ENCODE measurements at regions not wholly inside any gene's neighbourhood (a gene's known extent, or its start where the extent isn't known, plus 50 kb on each side); places are given as distances from the start of the nearest gene placed in this dataset.

GRCh38 chr6:1536526-1537429, 72.9 kb upstream of the FOXC1 start:
- TF ChIP-seq POLR2AphosphoS5 (IDR thresholded peaks at IDR 0.05) (no peak), CTCF (IDR thresholded peaks at IDR 0.05) (no peak), POLR2A (IDR thresholded peaks at IDR 0.05) (no peak)
- Histone ChIP-seq H3K27me3 (replicated peaks; ENCODE audit: insufficient read depth) (no peaks in the 10 kb centered on the region), H3K36me3 (no peaks in the 10 kb centered on the region), H3K4me1 (replicated peaks) (no peaks in the 10 kb centered on the region), H3K9me3 (no peaks in the 10 kb centered on the region), H3K27ac (no peak overlapping the region), H3K4me3 (no peak overlapping the region)
- DNase-seq (ENCODE audit: low spot score) = no peak
- intact Hi-C loops (cut with DNase I) = no loop called here
- 65% methylated on average over 21 of the region's 21 CpGs for WGBS

- no peak for DNase-seq (ENCODE audit: low spot score)
- Histone ChIP-seq H3K4me3 (no peak overlapping the region), H3K36me3 (no peaks in the 10 kb centered on the region), H3K4me1 (replicated peaks) (no peaks in the 10 kb centered on the region), H3K27me3 (replicated peaks; ENCODE audit: insufficient read depth) (no peaks in the 10 kb centered on the region), H3K27ac (no peak overlapping the region), H3K9me3 (no peaks in the 10 kb centered on the region)
- WGBS = 94% methylated on average over 5 of the region's 5 CpGs
- TF ChIP-seq CTCF (IDR thresholded peaks at IDR 0.05) (no peak), POLR2A (IDR thresholded peaks at IDR 0.05) (no peak)
- intact Hi-C loops (cut with DNase I) = no loop called here
Measured at GRCh38 chr6:1538369-1538768, 71.3 kb upstream of the FOXC1 start.

- no peak for DNase-seq (ENCODE audit: low spot score)
- Histone ChIP-seq H3K27me3 (replicated peaks; ENCODE audit: insufficient read depth) (no peaks in the 10 kb centered on the region), H3K4me3 (no peak overlapping the region), H3K27ac (no peak overlapping the region), H3K9me3 (no peaks in the 10 kb centered on the region), H3K4me1 (replicated peaks) (no peaks in the 10 kb centered on the region), H3K36me3 (no peaks in the 10 kb centered on the region)
- intact Hi-C loops (cut with DNase I) = no loop called here
- 95% methylated on average over 16 of the region's 16 CpGs for WGBS
- no peak for TF ChIP-seq POLR2AphosphoS5 (IDR thresholded peaks at IDR 0.05)
- TF ChIP-seq POLR2A (IDR thresholded peaks at IDR 0.05) = no peak
- no peak for TF ChIP-seq CTCF (IDR thresholded peaks at IDR 0.05)
Measured at GRCh38 chr6:1538810-1539478, 70.8 kb upstream of the FOXC1 start.

GRCh38 chr6:1540864-1541521, 68.7 kb upstream of the FOXC1 start:
- Histone ChIP-seq H3K27me3 (replicated peaks; ENCODE audit: insufficient read depth) (no peaks in the 10 kb centered on the region), H3K27ac (no peak overlapping the region), H3K4me1 (replicated peaks) (no peaks in the 10 kb centered on the region), H3K9me3 (no peaks in the 10 kb centered on the region), H3K4me3 (no peak overlapping the region), H3K36me3 (no peaks in the 10 kb centered on the region)
- intact Hi-C loops (cut with DNase I) = no loop called here
- 84% methylated on average over 11 of the region's 11 CpGs for WGBS
- no peak for DNase-seq (ENCODE audit: low spot score)
- no peak for TF ChIP-seq POLR2AphosphoS5 (IDR thresholded peaks at IDR 0.05)
- TF ChIP-seq CTCF (IDR thresholded peaks at IDR 0.05) = no peak
- TF ChIP-seq POLR2A (IDR thresholded peaks at IDR 0.05) = no peak
